Activated naive CD4-positive, alpha-beta T cell treated with anti-CD3 and anti-CD28 coated beads, Interleukin-2, amount 50 U/mL, for 24 hours (primary cell): ENCODE measurements at regions not wholly inside any gene's neighbourhood (a gene's known extent, or its start where the extent isn't known, plus 50 kb on each side); places are given as distances from the start of the nearest gene placed in this dataset.
"Not testable (repeated sequence)": the region's sequence is repeated elsewhere in the genome, so short reads cannot be mapped to it uniquely, and the experiment has no call there.

Source experiments
- H3K27ac Mint-ChIP-seq: one replicate; pipeline ENCODE4 v1.8.0; 2021; ENCODE audit warnings: mild to moderate bottlenecking, mixed read lengths
- H3K27me3 Mint-ChIP-seq: one replicate; pipeline ENCODE4 v1.8.0; 2021; ENCODE audit warnings: mixed read lengths
- H3K36me3 Mint-ChIP-seq: one replicate; pipeline ENCODE4 v1.8.0; 2021; ENCODE audit warnings: mixed read lengths
- H3K4me1 Mint-ChIP-seq: one replicate; pipeline ENCODE4 v1.8.0; 2021; ENCODE audit warnings: mixed read lengths
- H3K4me3 Mint-ChIP-seq: one replicate; pipeline ENCODE4 v1.8.0; 2021; ENCODE audit warnings: mild to moderate bottlenecking, mixed read lengths
- H3K9me3 Mint-ChIP-seq: one replicate; pipeline ENCODE4 v1.8.0; 2021; ENCODE audit warnings: mixed read lengths

GRCh38 chr13:60869225-60869624, 472.2 kb downstream of the TDRD3 start:
- Mint-ChIP-seq H3K4me3 (no peak overlapping the region), H3K27ac (no peak overlapping the region), H3K27me3 (no peaks in the 10 kb centered on the region), H3K9me3 (peaks cover 10% of the 10 kb centered on the region), H3K36me3 (no peaks in the 10 kb centered on the region), H3K4me1 (no peaks in the 10 kb centered on the region)

DNA sequence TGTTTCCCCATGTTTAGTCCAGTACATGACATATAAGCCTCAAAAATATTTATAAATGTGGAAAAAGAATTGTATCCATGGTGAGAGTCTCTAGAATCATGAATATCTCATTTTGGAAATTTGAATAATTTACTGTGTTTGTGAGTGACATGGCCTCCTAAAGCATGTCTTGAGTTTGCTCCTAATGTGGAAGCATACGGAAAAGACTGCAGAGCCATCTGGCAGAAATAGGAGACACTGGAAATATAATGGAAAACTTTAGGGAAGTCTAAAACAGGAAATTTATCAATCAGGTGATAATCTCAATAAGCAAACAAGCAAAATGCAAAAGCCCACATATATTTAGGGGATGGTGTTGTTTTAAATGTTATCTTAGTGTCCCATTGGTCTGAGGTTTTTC, 465.0 kb downstream of the TDRD3 start:
- Mint-ChIP-seq H3K27me3 (no peaks in the 10 kb centered on the region), H3K4me3 (no peak overlapping the region), H3K9me3 (peaks cover 14% of the 10 kb centered on the region), H3K36me3 (no peaks in the 10 kb centered on the region), H3K4me1 (no peaks in the 10 kb centered on the region), H3K27ac (no peak overlapping the region)

DNA sequence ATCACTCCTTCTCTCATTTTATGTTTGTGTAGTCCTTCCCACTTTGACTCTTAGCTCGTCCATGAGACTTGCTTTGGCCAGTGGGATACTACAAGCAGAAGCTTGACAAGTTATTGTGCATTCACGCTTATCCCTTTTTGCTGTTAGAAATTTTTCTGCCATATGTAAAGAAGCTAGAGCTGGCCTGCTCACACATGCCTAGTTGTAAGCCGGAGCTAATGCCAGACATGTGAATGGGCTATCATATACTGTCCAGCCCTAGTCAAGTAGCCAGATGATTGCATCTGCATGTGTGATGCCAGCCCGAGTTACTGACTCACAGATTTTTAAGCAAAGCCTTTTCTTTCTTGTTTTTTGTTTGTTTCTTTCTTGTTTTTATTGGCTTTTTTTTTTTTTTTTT, 460.7 kb downstream of the TDRD3 start:
- Mint-ChIP-seq H3K27me3 (no peaks in the 10 kb centered on the region), H3K4me3 (no peak overlapping the region), H3K27ac (no peak overlapping the region), H3K4me1 (no peaks in the 10 kb centered on the region), H3K36me3 (no peaks in the 10 kb centered on the region), H3K9me3 (no peaks in the 10 kb centered on the region)

GRCh38 chr13:60852886-60853285, 455.9 kb downstream of the TDRD3 start:
- no peaks in the 10 kb centered on the region for H3K4me1 Mint-ChIP-seq
- peaks cover 9% of the 10 kb centered on the region for H3K9me3 Mint-ChIP-seq
- H3K4me3 Mint-ChIP-seq: no peak overlapping the region
- no peaks in the 10 kb centered on the region for H3K27me3 Mint-ChIP-seq
- H3K27ac Mint-ChIP-seq: no peak overlapping the region
- no peaks in the 10 kb centered on the region for H3K36me3 Mint-ChIP-seq

DNA sequence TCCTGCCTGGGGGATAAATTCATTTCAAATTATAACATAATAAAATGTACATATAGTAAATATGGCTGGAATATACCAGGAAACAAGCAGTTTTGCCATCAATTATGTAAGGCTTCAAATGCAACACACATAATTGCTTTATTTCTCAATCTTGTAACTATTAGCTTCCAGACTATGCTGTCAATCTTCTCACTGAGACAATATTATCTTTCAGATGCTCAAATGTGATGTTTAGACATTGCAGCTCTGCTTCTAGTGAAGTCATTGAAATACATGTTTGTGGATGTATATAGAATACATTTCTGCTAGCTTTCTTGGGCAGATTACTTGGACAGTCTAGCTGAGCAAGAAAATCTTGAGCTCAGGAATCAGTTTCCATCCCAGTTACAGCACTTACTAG, 454.4 kb downstream of the TDRD3 start:
- Mint-ChIP-seq H3K9me3 (peaks cover 9% of the 10 kb centered on the region), H3K36me3 (no peaks in the 10 kb centered on the region), H3K4me1 (no peaks in the 10 kb centered on the region), H3K4me3 (no peak overlapping the region), H3K27ac (no peak overlapping the region), H3K27me3 (no peaks in the 10 kb centered on the region)

DNA sequence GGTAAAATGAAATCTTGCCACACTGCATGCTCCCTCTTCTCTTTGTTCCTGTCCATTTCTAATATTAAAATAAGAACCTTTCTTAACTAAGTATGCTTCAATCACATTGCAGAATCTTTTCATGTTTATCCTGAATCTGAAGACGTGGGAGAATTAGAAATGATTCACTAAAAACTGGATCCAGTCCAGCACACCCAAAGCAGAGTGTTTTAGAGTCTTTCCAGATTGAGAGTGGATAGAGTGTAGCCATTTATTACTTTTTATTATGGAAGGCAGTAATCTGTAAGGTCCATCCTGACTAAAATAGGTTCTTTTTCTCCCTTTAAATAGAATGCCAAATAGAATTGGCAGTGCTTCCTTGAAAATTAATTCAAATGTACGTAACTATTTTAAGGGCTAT, 453.5 kb downstream of the TDRD3 start:
- peaks cover 9% of the 10 kb centered on the region for H3K9me3 Mint-ChIP-seq
- no peak overlapping the region for H3K4me3 Mint-ChIP-seq
- H3K27ac Mint-ChIP-seq: no peak overlapping the region
- H3K27me3 Mint-ChIP-seq: no peaks in the 10 kb centered on the region
- H3K36me3 Mint-ChIP-seq: no peaks in the 10 kb centered on the region
- H3K4me1 Mint-ChIP-seq: no peaks in the 10 kb centered on the region

GRCh38 chr13:60838581-60838980, 441.6 kb downstream of the TDRD3 start:
- Mint-ChIP-seq H3K9me3 (peaks cover 14% of the 10 kb centered on the region), H3K36me3 (no peaks in the 10 kb centered on the region), H3K4me3 (no peak overlapping the region), H3K4me1 (no peaks in the 10 kb centered on the region), H3K27ac (no peak overlapping the region), H3K27me3 (no peaks in the 10 kb centered on the region)

DNA sequence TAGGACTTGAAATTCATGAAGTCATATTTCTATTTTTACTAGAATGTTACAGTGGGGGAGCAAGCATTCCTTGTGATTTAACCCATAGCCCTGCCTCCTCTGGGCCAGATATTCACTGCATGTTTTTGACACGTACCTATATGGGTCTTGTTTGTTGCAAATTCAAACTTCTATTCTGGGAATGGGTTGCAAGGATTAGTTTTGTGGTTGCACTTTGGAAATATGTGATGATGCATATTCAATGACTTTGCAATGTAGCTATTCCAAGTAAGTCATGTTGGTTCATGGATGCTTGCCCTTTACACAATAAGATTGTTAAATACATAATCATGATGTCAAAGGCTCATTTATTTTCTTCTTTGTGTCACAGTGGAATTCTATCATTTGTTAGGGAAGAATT, 440.8 kb downstream of the TDRD3 start:
- Mint-ChIP-seq H3K27me3 (no peaks in the 10 kb centered on the region), H3K4me3 (no peak overlapping the region), H3K36me3 (no peaks in the 10 kb centered on the region), H3K4me1 (no peaks in the 10 kb centered on the region), H3K27ac (no peak overlapping the region), H3K9me3 (peaks cover 14% of the 10 kb centered on the region)

DNA sequence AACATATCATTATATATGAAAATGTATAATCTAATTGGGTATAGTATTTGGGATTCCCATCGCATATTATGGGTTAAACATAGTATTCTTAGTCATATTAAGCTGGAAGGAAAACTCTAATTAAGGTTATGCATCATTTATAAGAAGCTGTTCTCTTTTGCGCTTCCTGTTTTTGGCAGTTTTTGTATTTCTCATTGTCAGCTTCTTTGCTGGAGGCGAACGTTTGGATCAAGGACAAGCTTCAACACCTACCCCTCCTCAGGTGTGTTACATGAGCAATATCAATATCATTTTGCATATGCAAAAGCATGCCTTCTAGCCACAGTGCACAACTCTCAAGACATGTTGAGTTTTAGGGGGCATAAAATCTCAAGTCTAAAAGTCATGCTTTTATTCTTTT, 439.8 kb downstream of the TDRD3 start:
- H3K36me3 Mint-ChIP-seq: no peaks in the 10 kb centered on the region
- H3K4me3 Mint-ChIP-seq: no peak overlapping the region
- no peaks in the 10 kb centered on the region for H3K27me3 Mint-ChIP-seq
- H3K27ac Mint-ChIP-seq: no peak overlapping the region
- H3K4me1 Mint-ChIP-seq: no peaks in the 10 kb centered on the region
- peaks cover 16% of the 10 kb centered on the region for H3K9me3 Mint-ChIP-seq

- no peaks in the 10 kb centered on the region for H3K4me1 Mint-ChIP-seq
- H3K4me3 Mint-ChIP-seq: no peak overlapping the region
- H3K9me3 Mint-ChIP-seq: no peaks in the 10 kb centered on the region
- no peaks in the 10 kb centered on the region for H3K27me3 Mint-ChIP-seq
- no peak overlapping the region for H3K27ac Mint-ChIP-seq
- H3K36me3 Mint-ChIP-seq: no peaks in the 10 kb centered on the region
Observed at GRCh38 chr13:60811581-60811980, 414.6 kb downstream of the TDRD3 start.

DNA sequence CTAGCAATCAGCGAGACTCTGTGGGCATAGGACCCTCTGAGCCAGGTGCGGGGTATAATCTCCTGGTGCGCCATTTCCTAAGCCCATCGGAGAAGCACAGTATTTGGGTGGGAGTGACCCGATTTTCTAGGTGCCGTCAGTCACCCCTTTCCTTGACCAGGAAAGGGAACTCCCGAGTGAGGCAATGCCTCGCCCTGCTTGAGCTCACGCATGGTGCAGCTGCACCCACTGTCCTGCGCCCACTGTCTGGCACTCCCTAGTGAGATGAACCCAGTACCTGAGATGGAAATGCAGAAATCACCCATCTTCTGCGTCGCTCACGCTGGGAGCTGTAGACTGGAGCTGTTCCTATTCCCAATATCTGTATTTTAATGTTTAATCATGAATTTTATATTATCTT, 408.6 kb downstream of the TDRD3 start:
- H3K9me3 Mint-ChIP-seq, H3K4me1 Mint-ChIP-seq, H3K36me3 Mint-ChIP-seq, H3K27ac Mint-ChIP-seq, H3K4me3 Mint-ChIP-seq, H3K27me3 Mint-ChIP-seq: not testable (repeated sequence)

- H3K4me1 Mint-ChIP-seq: no peaks in the 10 kb centered on the region
- no peak overlapping the region for H3K27ac Mint-ChIP-seq
- H3K9me3 Mint-ChIP-seq: no peaks in the 10 kb centered on the region
- no peaks in the 10 kb centered on the region for H3K27me3 Mint-ChIP-seq
- no peaks in the 10 kb centered on the region for H3K36me3 Mint-ChIP-seq
- no peak overlapping the region for H3K4me3 Mint-ChIP-seq
Observed at GRCh38 chr13:60798503-60798902, 401.5 kb downstream of the TDRD3 start.

GRCh38 chr13:60797112-60797511, 400.1 kb downstream of the TDRD3 start:
- H3K9me3 Mint-ChIP-seq: no peaks in the 10 kb centered on the region
- H3K27ac Mint-ChIP-seq: no peak overlapping the region
- no peaks in the 10 kb centered on the region for H3K4me1 Mint-ChIP-seq
- no peaks in the 10 kb centered on the region for H3K36me3 Mint-ChIP-seq
- H3K4me3 Mint-ChIP-seq: no peak overlapping the region
- H3K27me3 Mint-ChIP-seq: no peaks in the 10 kb centered on the region

- Mint-ChIP-seq H3K4me3 (no peak overlapping the region), H3K9me3 (no peaks in the 10 kb centered on the region), H3K36me3 (no peaks in the 10 kb centered on the region), H3K4me1 (no peaks in the 10 kb centered on the region), H3K27me3 (no peaks in the 10 kb centered on the region), H3K27ac (no peak overlapping the region)
Observed at GRCh38 chr13:60794751-60795150, 397.7 kb downstream of the TDRD3 start.

- Mint-ChIP-seq H3K4me3 (no peak overlapping the region), H3K27ac (no peak overlapping the region)
Observed at GRCh38 chr13:60790620-60791019, 393.6 kb downstream of the TDRD3 start.

DNA sequence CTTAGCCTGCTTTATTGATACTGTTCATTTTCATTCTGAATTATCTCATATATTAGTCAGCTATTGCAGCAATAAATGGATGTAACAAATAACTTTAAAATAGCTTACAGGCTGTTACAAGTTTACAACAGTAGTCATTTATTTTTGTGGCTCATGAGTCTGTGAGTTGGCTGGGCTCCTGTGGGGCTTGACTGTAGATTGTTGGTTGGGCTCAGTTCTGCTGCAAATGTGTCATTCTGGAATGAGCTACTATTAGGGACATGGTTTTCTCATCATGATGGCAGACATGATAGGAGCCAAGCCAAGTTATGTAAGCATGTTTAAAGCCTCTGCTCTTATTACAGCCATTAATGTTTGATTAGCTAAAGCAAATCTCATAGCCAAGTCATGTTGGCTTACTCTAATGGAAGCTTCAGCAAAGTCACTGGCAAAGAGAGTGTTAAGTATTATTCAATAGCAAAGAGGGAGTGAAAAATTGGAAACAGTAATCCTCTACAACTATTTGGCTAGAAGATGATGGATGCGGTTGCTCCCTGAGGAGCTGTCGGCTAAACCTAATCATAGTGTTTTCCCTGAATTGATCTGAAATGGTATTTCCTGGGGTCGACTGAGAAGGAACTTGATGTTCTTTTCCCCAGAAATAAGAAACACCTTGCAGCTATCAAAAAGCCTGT, 391.3 kb downstream of the TDRD3 start:
- no peaks in the 10 kb centered on the region for H3K27me3 Mint-ChIP-seq
- no peaks in the 10 kb centered on the region for H3K4me1 Mint-ChIP-seq

More at GRCh38 chr13:60790620-60791019, 393.6 kb downstream of the TDRD3 start:
- Mint-ChIP-seq H3K9me3 (no peaks in the 10 kb centered on the region), H3K27me3 (no peaks in the 10 kb centered on the region), H3K4me1 (no peaks in the 10 kb centered on the region), H3K36me3 (no peaks in the 10 kb centered on the region)

DNA sequence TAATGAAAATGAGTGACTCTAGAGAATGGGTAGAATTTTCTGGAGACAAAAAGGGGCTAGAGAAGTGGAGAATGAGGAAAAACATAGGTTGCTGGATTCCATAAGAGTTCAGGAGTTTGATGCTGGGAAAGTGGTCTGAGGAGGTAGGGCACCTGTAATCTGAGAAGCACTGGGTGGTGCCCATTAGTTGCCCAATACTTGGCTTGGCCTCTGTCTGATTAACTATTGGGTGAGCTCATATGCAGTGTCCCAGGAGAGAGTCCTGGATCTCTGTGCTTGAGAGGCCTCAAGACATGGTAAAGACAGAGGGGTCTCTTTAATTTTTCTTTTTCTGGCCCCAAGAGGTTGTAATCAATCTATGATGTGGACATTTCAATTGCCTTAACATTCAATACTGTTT, 390.1 kb downstream of the TDRD3 start:
- Mint-ChIP-seq H3K27me3 (no peaks in the 10 kb centered on the region), H3K4me1 (no peaks in the 10 kb centered on the region), H3K27ac (no peak overlapping the region), H3K36me3 (no peaks in the 10 kb centered on the region), H3K4me3 (no peak overlapping the region), H3K9me3 (no peaks in the 10 kb centered on the region)

More for the DNA sequence above, 391.3 kb downstream of the TDRD3 start:
- H3K27ac Mint-ChIP-seq: no peak overlapping the region
- no peaks in the 10 kb centered on the region for H3K9me3 Mint-ChIP-seq
- H3K4me3 Mint-ChIP-seq: no peak overlapping the region
- H3K36me3 Mint-ChIP-seq: no peaks in the 10 kb centered on the region
